Activated CD4-positive, alpha-beta T cell treated with anti-CD3 and anti-CD28 coated beads, Interleukin-2, amount 10 ng/mL, durations not matched to agents 7 days and 5 days (primary cell): ENCODE measurements at regions not wholly inside any gene's neighbourhood (a gene's known extent, or its start where the extent isn't known, plus 50 kb on each side); places are given as distances from the start of the nearest gene placed in this dataset.

ENCODE experiments used
- CTCF ChIA-PET: fragments of 350-600 bp; sonication (Branson Sonifier 250); formaldehyde crosslinking; loops from one replicate; lab custom pipeline; 2021; ENCODE audit warnings: antibody characterized with exemption; lab: Charles Lee
- POLR2A ChIA-PET: fragments of 350-600 bp; sonication (Branson Sonifier 250); formaldehyde crosslinking; loops from one replicate; lab custom pipeline; 2021; ENCODE audit warnings: antibody characterized with exemption; lab: Charles Lee
- DNase-seq: peaks from one replicate; pipeline ENCODE4 v3.0.0-alpha.2; 2020
- H3K27ac Mint-ChIP-seq: one replicate; pipeline ENCODE4 v1.8.0; 2021; ENCODE audit warnings: mild to moderate bottlenecking, moderate library complexity, mixed read lengths
- H3K27me3 Mint-ChIP-seq: one replicate; pipeline ENCODE4 v1.8.0; 2021; ENCODE audit warnings: mixed read lengths
- H3K36me3 Mint-ChIP-seq: one replicate; pipeline ENCODE4 v1.8.0; 2021; ENCODE audit warnings: low read depth, mixed read lengths
- H3K4me1 Mint-ChIP-seq: one replicate; pipeline ENCODE4 v1.8.0; 2021; ENCODE audit warnings: mixed read lengths
- H3K4me3 Mint-ChIP-seq: one replicate; pipeline ENCODE4 v1.8.0; 2021; ENCODE audit warnings: mild to moderate bottlenecking, moderate library complexity, mixed read lengths
- H3K9me3 Mint-ChIP-seq: one replicate; pipeline ENCODE4 v1.8.0; 2021; ENCODE audit warnings: mixed read lengths

GRCh38 chr2:133711806-133712205, 143.5 kb upstream of the NCKAP5 start:
- Mint-ChIP-seq H3K9me3 (peaks cover 4% of the 10 kb centered on the region), H3K27ac (no peak overlapping the region), H3K36me3 (no peaks in the 10 kb centered on the region), H3K4me3 (no peak overlapping the region), H3K4me1 (no peaks in the 10 kb centered on the region), H3K27me3 (no peaks in the 10 kb centered on the region)
- no peak for DNase-seq
- CTCF ChIA-PET: no interaction called here
- POLR2A ChIA-PET: no interaction called here

- Mint-ChIP-seq H3K4me1 (no peaks in the 10 kb centered on the region), H3K36me3 (no peaks in the 10 kb centered on the region), H3K27me3 (no peaks in the 10 kb centered on the region), H3K4me3 (no peak overlapping the region), H3K9me3 (peaks cover 4% of the 10 kb centered on the region), H3K27ac (no peak overlapping the region)
- DNase-seq: no peak
- POLR2A ChIA-PET: no interaction called here
- CTCF ChIA-PET: no interaction called here
Observed at GRCh38 chr2:133712369-133712768, 144.1 kb upstream of the NCKAP5 start.

- Mint-ChIP-seq H3K27ac (no peak overlapping the region), H3K9me3 (peaks cover 4% of the 10 kb centered on the region), H3K27me3 (no peaks in the 10 kb centered on the region), H3K4me1 (no peaks in the 10 kb centered on the region), H3K4me3 (no peak overlapping the region), H3K36me3 (no peaks in the 10 kb centered on the region)
- ChIA-PET CTCF (no interaction called here), POLR2A (no interaction called here)
- no peak for DNase-seq
Observed at GRCh38 chr2:133713049-133713580, 144.9 kb upstream of the NCKAP5 start.

DNA sequence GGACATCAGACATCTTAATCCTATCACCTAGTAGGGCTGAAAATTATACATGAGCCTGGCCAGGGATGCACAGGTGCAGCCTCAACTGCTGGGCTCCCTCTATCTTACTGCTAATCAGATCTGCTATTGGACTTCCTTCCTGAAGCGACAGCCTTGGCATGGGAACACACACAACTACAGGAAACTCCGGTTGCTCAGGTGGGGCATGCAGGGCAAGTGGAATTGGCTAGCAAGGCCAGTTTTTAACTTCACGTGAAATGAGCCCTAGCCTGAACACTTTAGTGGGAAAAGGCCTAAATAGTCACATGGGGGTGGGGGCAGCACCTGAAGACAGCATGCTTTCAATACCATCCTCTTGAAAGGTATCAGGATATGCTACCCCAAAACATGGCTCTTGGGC, 147.9 kb upstream of the NCKAP5 start:
- Mint-ChIP-seq H3K4me1 (no peaks in the 10 kb centered on the region), H3K36me3 (no peaks in the 10 kb centered on the region), H3K27me3 (no peaks in the 10 kb centered on the region), H3K4me3 (no peak overlapping the region), H3K27ac (no peak overlapping the region), H3K9me3 (no peaks in the 10 kb centered on the region)
- CTCF ChIA-PET: no interaction called here
- DNase-seq: no peak
- POLR2A ChIA-PET: no interaction called here

- POLR2A ChIA-PET: no interaction called here
- CTCF ChIA-PET: no interaction called here
- H3K27ac Mint-ChIP-seq: no peak overlapping the region
Observed at GRCh38 chr2:133717497-133717896, 149.2 kb upstream of the NCKAP5 start.

DNA sequence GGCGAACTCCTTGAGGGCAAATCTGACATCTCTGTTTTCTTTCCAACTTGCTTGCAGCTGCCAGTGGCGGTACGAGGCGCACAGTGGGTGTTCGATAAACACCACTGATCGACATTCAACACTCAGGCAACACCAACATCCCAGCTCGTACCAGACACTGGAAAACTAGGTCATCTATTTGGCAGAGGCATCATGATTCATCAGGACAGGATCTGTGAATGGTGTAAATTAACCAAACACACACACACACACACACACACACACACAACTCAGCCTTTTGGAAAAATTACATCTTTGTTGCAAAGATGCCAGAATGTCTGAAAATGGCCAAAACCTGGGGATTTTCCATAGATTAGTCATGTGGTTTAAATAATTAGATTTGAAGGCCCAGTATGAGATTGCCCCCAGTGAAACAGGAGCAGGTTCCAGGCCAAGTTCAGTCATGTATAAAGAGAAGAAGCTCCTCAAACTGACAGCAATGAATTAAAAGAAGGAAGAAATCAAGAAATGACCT, 150.5 kb upstream of the NCKAP5 start:
- Mint-ChIP-seq H3K4me3 (no peak overlapping the region), H3K4me1 (no peaks in the 10 kb centered on the region), H3K27ac (no peak overlapping the region), H3K27me3 (no peaks in the 10 kb centered on the region), H3K36me3 (no peaks in the 10 kb centered on the region), H3K9me3 (no peaks in the 10 kb centered on the region)
- no peak for DNase-seq
- POLR2A ChIA-PET: no interaction called here
- CTCF ChIA-PET: no interaction called here

More at GRCh38 chr2:133717497-133717896, 149.2 kb upstream of the NCKAP5 start:
- Mint-ChIP-seq H3K36me3 (no peaks in the 10 kb centered on the region), H3K9me3 (no peaks in the 10 kb centered on the region), H3K4me1 (no peaks in the 10 kb centered on the region), H3K27me3 (no peaks in the 10 kb centered on the region), H3K4me3 (no peak overlapping the region)
- DNase-seq: no peak

GRCh38 chr2:133720429-133720828, 152.2 kb upstream of the NCKAP5 start:
- Mint-ChIP-seq H3K36me3 (no peaks in the 10 kb centered on the region), H3K4me1 (no peaks in the 10 kb centered on the region), H3K9me3 (no peaks in the 10 kb centered on the region), H3K27ac (no peak overlapping the region), H3K4me3 (no peak overlapping the region), H3K27me3 (no peaks in the 10 kb centered on the region)
- ChIA-PET CTCF (no interaction called here), POLR2A (no interaction called here)
- no peak for DNase-seq

GRCh38 chr2:133721118-133721517, 152.9 kb upstream of the NCKAP5 start:
- DNase-seq: no peak
- H3K4me3 Mint-ChIP-seq: no peak overlapping the region
- CTCF ChIA-PET: no interaction called here
- no peak overlapping the region for H3K27ac Mint-ChIP-seq
- H3K27me3 Mint-ChIP-seq: no peaks in the 10 kb centered on the region
- H3K9me3 Mint-ChIP-seq: no peaks in the 10 kb centered on the region
- POLR2A ChIA-PET: no interaction called here
- H3K36me3 Mint-ChIP-seq: no peaks in the 10 kb centered on the region
- H3K4me1 Mint-ChIP-seq: no peaks in the 10 kb centered on the region

- H3K4me1 Mint-ChIP-seq: no peaks in the 10 kb centered on the region
Observed at GRCh38 chr2:133723133-133723532, 154.9 kb upstream of the NCKAP5 start.

DNA sequence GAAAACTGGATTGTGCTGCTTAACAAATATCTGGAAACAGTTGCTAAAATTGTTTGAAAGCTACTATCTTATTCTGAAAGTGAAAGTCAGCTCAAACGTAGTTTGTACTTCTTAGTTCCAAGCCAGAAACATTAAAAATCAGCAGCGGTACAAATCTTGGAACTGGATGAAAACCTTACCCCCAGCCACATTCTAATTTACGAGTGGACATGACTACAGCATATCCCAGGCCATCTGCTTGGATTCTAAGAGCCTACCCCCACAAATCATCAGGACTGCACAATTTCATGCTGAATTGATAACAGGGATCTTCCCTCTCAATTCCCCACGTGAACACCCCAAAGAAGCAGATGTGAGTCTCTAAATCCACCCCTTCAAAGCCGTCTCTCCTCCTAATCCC, 158.7 kb upstream of the NCKAP5 start:
- Mint-ChIP-seq H3K9me3 (no peaks in the 10 kb centered on the region), H3K4me1 (no peaks in the 10 kb centered on the region), H3K4me3 (no peak overlapping the region), H3K36me3 (no peaks in the 10 kb centered on the region), H3K27ac (no peak overlapping the region), H3K27me3 (no peaks in the 10 kb centered on the region)
- no peak for DNase-seq
- ChIA-PET CTCF (no interaction called here), POLR2A (no interaction called here)

More at GRCh38 chr2:133723133-133723532, 154.9 kb upstream of the NCKAP5 start:
- Mint-ChIP-seq H3K27ac (no peak overlapping the region), H3K27me3 (no peaks in the 10 kb centered on the region), H3K4me3 (no peak overlapping the region), H3K9me3 (no peaks in the 10 kb centered on the region), H3K36me3 (no peaks in the 10 kb centered on the region)
- ChIA-PET POLR2A (no interaction called here), CTCF (no interaction called here)
- DNase-seq: no peak

DNA sequence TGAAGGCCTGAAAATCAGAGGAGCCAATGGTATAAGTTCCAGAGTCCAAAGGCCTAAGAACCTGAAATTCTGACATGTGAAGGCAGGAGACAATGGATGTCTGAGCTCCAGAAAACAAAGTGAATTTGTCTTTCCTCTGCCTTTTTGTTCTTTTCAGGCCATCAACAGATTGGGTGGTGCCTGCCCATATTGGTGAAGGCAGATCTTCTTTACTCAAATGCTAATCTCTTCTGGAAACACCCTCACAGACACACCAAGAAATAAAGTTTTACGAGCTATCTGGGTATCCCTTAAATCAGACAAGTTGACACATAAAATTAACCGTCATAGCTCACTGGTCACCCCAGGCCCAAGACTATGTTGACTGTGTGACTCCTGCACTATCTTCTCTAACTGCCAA, 163.8 kb upstream of the NCKAP5 start:
- no peaks in the 10 kb centered on the region for H3K27me3 Mint-ChIP-seq
- H3K4me1 Mint-ChIP-seq: no peaks in the 10 kb centered on the region
- no peak for DNase-seq
- ChIA-PET POLR2A (no interaction called here), CTCF (no interaction called here)
- no peaks in the 10 kb centered on the region for H3K36me3 Mint-ChIP-seq
- H3K4me3 Mint-ChIP-seq: no peak overlapping the region
- H3K27ac Mint-ChIP-seq: no peak overlapping the region
- H3K9me3 Mint-ChIP-seq: peaks cover 2% of the 10 kb centered on the region

- POLR2A ChIA-PET: no interaction called here
- no peak for DNase-seq
- H3K4me1 Mint-ChIP-seq: no peaks in the 10 kb centered on the region
- H3K9me3 Mint-ChIP-seq: peaks cover 2% of the 10 kb centered on the region
- H3K27ac Mint-ChIP-seq: no peak overlapping the region
- CTCF ChIA-PET: no interaction called here
- no peaks in the 10 kb centered on the region for H3K36me3 Mint-ChIP-seq
- no peak overlapping the region for H3K4me3 Mint-ChIP-seq
- no peaks in the 10 kb centered on the region for H3K27me3 Mint-ChIP-seq
Observed at GRCh38 chr2:133732982-133733900, 165.0 kb upstream of the NCKAP5 start.

- no peak overlapping the region for H3K4me3 Mint-ChIP-seq
- no peaks in the 10 kb centered on the region for H3K36me3 Mint-ChIP-seq
- no peak overlapping the region for H3K27ac Mint-ChIP-seq
- ChIA-PET CTCF (no interaction called here), POLR2A (no interaction called here)
- H3K4me1 Mint-ChIP-seq: no peaks in the 10 kb centered on the region
- DNase-seq: no peak
- H3K27me3 Mint-ChIP-seq: no peaks in the 10 kb centered on the region
- peaks cover 2% of the 10 kb centered on the region for H3K9me3 Mint-ChIP-seq
Observed at GRCh38 chr2:133733901-133734255, 165.6 kb upstream of the NCKAP5 start.
